HepG2 (cell line): ENCODE measurements at regions not wholly inside any gene's neighbourhood (a gene's known extent, or its start where the extent isn't known, plus 50 kb on each side); places are given as distances from the start of the nearest gene placed in this dataset.

Experiments used
- ATAC-seq: fragments of 200-7000 bp; cut with Tn5 transposase; 3 replicates; pipeline ENCODE4 v1.9.1; 2020; ENCODE audit warnings: mild to moderate bottlenecking, moderate library complexity
- BruUV-seq: library from RNA; stranded (reverse); fragments of 400-500 nt; replicated peaks from 2 replicates; lab custom pipeline; 2021; lab: Mats Ljungman, UMichigan
- CTCF ChIA-PET: fragments of 300-600 bp; formaldehyde crosslinking; extraction: SDS; loops from one replicate; lab custom pipeline; 2021; ENCODE audit warnings: low total read pairs, inconsistent platforms, low intra/inter-chr PET ratio; lab: Yijun Ruan, JAX
- POLR2A ChIA-PET: fragments of 350-600 bp; sonication (Branson Sonifier 250); formaldehyde crosslinking; loops from one replicate; lab custom pipeline; 2020; ENCODE audit warnings: antibody characterized with exemption, inconsistent platforms; lab: Yijun Ruan, JAX
- DNase-seq: peaks from one replicate; pipeline ENCODE4 v3.0.0-alpha.2; 2015; ENCODE audit warnings: low spot score
- FAIRE-seq: peaks from 3 replicates; lab custom pipeline; 2011; peaks lifted over from hg19 to GRCh38; lab: Jason Lieb, UNC
- H2AFZ ChIP-seq: one replicate; pipeline ENCODE4 v1.6.1; 2011; ENCODE audit warnings: low read length, inconsistent platforms
- H3K27ac ChIP-seq: fragments of 300-600 bp; 3 replicates; pipeline ENCODE4 v1.8.0; 2011; ENCODE audit warnings: mixed run types, mild to moderate bottlenecking, mixed read lengths, low read length, inconsistent platforms; ENCODE audit not compliant: insufficient read depth; ENCODE audit errors: extremely low read length
- H3K27me3 ChIP-seq, 2 experiments: fragments of 200-600 bp in 1 of 2; 2 replicates in 1 of 2; 3 replicates in 1 of 2; pipeline versions ENCODE4 v1.6.0 to v1.8.0; 2011; ENCODE audit warnings: low read length in 2 of 2, mild to moderate bottlenecking in 2 of 2, moderate library complexity in 2 of 2, inconsistent platforms in 1 of 2; ENCODE audit not compliant: insufficient read depth in 2 of 2, control insufficient read depth in 1 of 2
- H3K36me3 ChIP-seq, 2 experiments: fragments of 200-600 bp in 1 of 2; replicated peaks in 1 of 2; 2 replicates in 1 of 2; 3 replicates in 1 of 2; pipeline versions ENCODE4 v1.5.1 to v1.8.0; 2011; ENCODE audit warnings: low read length in 2 of 2, inconsistent platforms in 1 of 2; ENCODE audit not compliant: insufficient read depth in 2 of 2, control insufficient read depth in 1 of 2
- H3K4me1 ChIP-seq: 2 replicates; pipeline ENCODE4 v1.5.1; 2012; ENCODE audit warnings: low read length, inconsistent platforms; ENCODE audit not compliant: insufficient read depth
- H3K4me2 ChIP-seq: 2 replicates; pipeline ENCODE4 v1.6.0; 2011; ENCODE audit warnings: low read depth, low read length, inconsistent platforms
- H3K4me3 ChIP-seq, 3 experiments: fragments of 200-600 bp in 1 of 3; sonication (generic), shearing (Covaris generic) in 1 of 3; replicated peaks in 1 of 3; 2 replicates each; pipeline ENCODE4 v1.5.1; 2011 to 2016; ENCODE audit warnings: low read length in 3 of 3, inconsistent platforms in 2 of 3, low read depth in 2 of 3, mild to moderate bottlenecking in 2 of 3, control low read depth in 1 of 3, mixed read lengths in 1 of 3; ENCODE audit not compliant: insufficient read depth in 1 of 3
- H3K79me2 ChIP-seq: one replicate; pipeline ENCODE4 v1.6.1; 2011; ENCODE audit warnings: low read length, inconsistent platforms; ENCODE audit not compliant: insufficient read depth
- H3K9ac ChIP-seq: 2 replicates; pipeline ENCODE4 v1.6.0; 2011; ENCODE audit warnings: mild to moderate bottlenecking, low read depth, low read length, inconsistent platforms; ENCODE audit not compliant: insufficient read depth
- H3K9me3 ChIP-seq: 2 replicates; pipeline ENCODE4 v1.5.1; 2012; ENCODE audit warnings: mild to moderate bottlenecking, low read length
- H4K20me1 ChIP-seq: 2 replicates; pipeline ENCODE4 v1.6.0; 2011; ENCODE audit warnings: inconsistent platforms, mild to moderate bottlenecking, low read length, moderate library complexity; ENCODE audit not compliant: insufficient read depth
- CSRNP2 ChIP-seq: sonication (generic); formaldehyde crosslinking; conservative IDR thresholded peaks from 2 replicates; pipeline ENCODE4 v1.8.0; 2022; ENCODE audit warnings: low read depth, missing genetic modification reagents
- CTCF ChIP-seq: sonication (generic); formaldehyde crosslinking; IDR thresholded peaks from 2 replicates; pipeline ENCODE4 v1.5.0; 2020; ENCODE audit warnings: mild to moderate bottlenecking, missing genetic modification reagents, moderate library complexity
- DZIP1 ChIP-seq: sonication (generic); formaldehyde crosslinking; IDR thresholded peaks from 2 replicates; pipeline ENCODE4 v1.5.0; 2020; ENCODE audit warnings: mild to moderate bottlenecking, missing genetic modification reagents
- MAFF ChIP-seq: IDR thresholded peaks from 2 replicates; pipeline ENCODE4 v1.6.1; 2011; ENCODE audit warnings: low read depth, low read length, improper control_type of control experiment
- MAFK ChIP-seq, 2 experiments: IDR thresholded peaks in 1 of 2; conservative IDR thresholded peaks in 1 of 2; 2 replicates each; pipeline ENCODE4 v1.6.1; 2011; ENCODE audit warnings: improper control_type of control experiment in 2 of 2, low read length in 2 of 2
- MXI1 ChIP-seq: IDR thresholded peaks from 3 replicates; pipeline ENCODE4 v1.6.1; 2012; ENCODE audit warnings: low read depth, low read length, inconsistent platforms, borderline replicate concordance
- WGBS: methylation state at CpG from one replicate; pipeline ENCODE4 v1.1.6; 2017; ENCODE audit warnings: low lambda C conversion rate; 5-methylcytosine and 5-hydroxymethylcytosine counted together
- in situ Hi-C: cut with HindIII; loops from 2 replicates; pipeline ENCODE4 v1.10.0; 2017; ENCODE audit warnings: low pct_unique_long_range_greater_than_20kb; ENCODE audit not compliant: extremely low pct_ligation_motif_present
- intact Hi-C: fragments of 100-400 bp; cut with micrococcal nuclease; formaldehyde crosslinking; loops from one replicate; pipeline ENCODE4 v1.10.0; 2022; ENCODE audit not compliant: unreplicated experiment

- TF ChIP-seq MXI1: no peak
- TF ChIP-seq CSRNP2 (CRISPR knock-in tag): no peak
- no peak for TF ChIP-seq DZIP1
These were observed 172.0 kb downstream of the TEX29 start (continued) for GRCh38 chr13:111492341-111492950.

GRCh38 chr13:111492958-111493357 lies 172.5 kb downstream of the TEX29 start:
- Histone ChIP-seq H3K9me3 (no peaks in the 10 kb centered on the region), H2AFZ (no peak overlapping the region), H4K20me1 (no peaks in the 10 kb centered on the region), H3K27me3 (peaks cover 0 to 15% of the 10 kb centered on the region in 2 experiments; a peak in 3 of 5 replicates), H3K79me2 (no peaks in the 10 kb centered on the region), H3K4me1 (no peaks in the 10 kb centered on the region), H3K9ac (no peak overlapping the region), H3K27ac (no peak overlapping the region), H3K4me3 (no peak overlapping the region), H3K4me2 (no peak overlapping the region), H3K36me3 (no peaks in the 10 kb centered on the region)
- no peak for ATAC-seq
- intact Hi-C loops (no loop called here), in situ Hi-C loops (no loop called here)
- POLR2A ChIA-PET: no interaction called here
- BruUV-seq: no TSS peak
- CTCF ChIA-PET: no interaction called here
- FAIRE-seq: no peak
- no peak for DNase-seq
- TF ChIP-seq MAFF: peak; percentile 73; the same call in 1 of the 2 replicates
- no peak for TF ChIP-seq CTCF (CRISPR knock-in tag)
- TF ChIP-seq MAFK (conservative IDR thresholded peaks at IDR 0.05 in 1 of 2, IDR thresholded peaks at IDR 0.05 in 1 of 2; ENCODE audit: low read length in 2 of 2): peak; percentile 10 to 62; a peak in 2 of 4 replicates
- 39% methylated on average over 5 of the region's 5 CpGs for WGBS
